Activated CD8-positive, alpha-beta memory T cell treated with anti-CD3 and anti-CD28 coated beads, Interleukin-2, amount 50 U/mL, for 48 hours (primary cell): ENCODE measurements at regions not wholly inside any gene's neighbourhood (a gene's known extent, or its start where the extent isn't known, plus 50 kb on each side); places are given as distances from the start of the nearest gene placed in this dataset.
A peak's percentile ranks its signal among the peaks of the same experiment; 100 is the strongest.
"Not testable (repeated sequence)": the region's sequence is repeated elsewhere in the genome, so short reads cannot be mapped to it uniquely, and the experiment has no call there.

Experiments used
- DNase-seq: peaks from one replicate; pipeline ENCODE4 v3.0.0-alpha.2; 2020

DNA sequence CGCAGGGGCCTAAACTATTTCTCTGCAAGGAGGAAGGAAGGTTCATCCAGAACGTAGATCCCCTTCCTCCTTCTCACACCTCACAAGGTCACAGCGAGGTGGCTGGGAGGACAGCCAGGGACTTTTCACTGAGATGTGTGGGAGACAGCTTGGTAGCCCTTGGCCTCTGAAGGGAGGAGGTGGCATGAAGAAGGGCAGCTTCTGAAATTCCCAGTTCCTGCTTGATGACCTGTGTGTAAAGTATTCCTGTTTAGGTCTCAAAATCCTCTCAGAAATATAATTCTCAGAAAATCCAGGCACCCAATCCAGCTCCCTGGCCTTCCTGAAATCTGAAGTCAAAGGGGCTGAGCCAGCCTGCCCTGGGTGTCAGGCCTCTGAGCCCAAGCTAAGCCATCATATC lies 84.9 kb upstream of the ALDH3B2 start:
- DNase-seq, result not testable (repeated sequence)

DNA sequence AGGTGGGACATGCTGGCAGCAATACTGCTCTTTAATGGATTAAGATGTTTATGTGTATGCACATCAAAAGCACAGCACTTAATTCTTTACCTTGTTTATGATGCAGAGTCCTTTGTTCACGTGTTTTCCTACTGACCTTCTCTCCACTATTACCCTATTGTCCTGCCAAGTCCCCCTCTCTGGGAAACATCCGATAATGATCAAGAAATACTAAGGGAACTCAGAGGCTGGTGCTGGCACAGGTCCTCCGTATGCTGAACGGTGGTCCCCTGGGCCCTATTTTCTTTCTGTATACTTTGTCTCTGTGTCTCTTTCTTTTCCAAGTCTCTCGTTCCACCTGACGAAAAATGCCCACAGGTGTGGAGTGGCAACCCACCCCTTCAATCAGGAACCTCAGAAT lies 84.0 kb upstream of the ALDH3B2 start:
- not testable (repeated sequence) for DNase-seq

DNA sequence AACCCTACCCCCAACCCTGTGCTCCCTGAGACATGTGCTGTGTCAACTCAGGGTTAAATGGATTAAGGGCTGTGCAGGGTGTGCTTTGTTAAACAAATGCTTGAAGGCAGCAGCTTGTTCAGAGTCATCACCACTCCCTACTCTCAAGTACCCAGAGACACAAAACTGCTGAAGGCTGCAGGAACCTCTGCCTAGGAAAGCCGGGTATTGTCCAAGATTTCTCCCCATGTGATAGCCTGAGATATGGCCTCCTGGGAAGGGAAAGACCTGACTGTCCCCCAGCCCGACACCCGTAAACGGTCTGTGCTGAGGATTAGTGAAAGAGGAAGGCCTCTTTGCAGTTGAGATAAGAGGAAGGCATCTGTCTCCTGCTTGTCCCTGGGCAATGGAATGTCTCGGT lies 83.6 kb upstream of the ALDH3B2 start:
- DNase-seq, result not testable (repeated sequence)

DNA sequence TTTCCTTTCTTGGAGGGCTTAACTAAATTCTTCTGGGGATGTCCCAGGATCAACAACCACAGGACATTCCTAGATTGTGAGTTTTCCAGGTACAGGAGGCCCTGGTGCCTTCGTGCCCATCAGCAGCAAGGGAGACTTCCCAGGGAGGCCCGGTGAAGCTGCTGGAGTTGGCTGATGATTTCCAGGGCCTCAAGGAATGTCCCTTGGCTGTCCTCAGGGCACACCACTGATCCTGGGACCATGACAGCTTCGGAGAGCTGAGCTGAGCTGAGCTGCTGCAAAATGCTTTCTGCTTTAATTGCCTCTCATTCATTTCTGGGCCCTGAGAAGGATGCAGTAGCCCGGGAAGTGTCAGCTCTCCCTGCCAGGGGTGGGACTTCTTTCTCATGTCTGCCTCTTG lies 79.4 kb upstream of the ALDH3B2 start:
- DNase-seq, result not testable (repeated sequence)

DNA sequence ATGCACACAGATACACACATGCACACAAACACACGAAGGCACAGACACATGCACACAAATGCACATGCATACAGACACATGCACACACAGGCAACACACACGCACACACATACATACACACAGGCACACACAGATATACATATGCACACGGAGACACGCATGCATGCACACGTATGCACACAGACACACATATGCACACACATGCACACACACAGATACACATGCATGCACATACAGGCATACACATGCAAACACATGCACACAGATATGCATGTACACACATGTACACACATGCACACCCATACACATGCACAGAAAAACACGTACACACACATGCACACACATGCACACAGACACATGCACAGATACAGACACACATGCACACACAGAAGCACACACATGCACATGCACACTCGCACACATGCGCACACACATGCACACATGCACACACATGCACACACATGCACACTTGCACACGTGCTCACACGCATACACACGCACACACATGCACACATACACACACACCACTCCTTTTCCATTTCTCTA lies 70.8 kb upstream of the ALDH3B2 start:
- no peak for DNase-seq

DNA sequence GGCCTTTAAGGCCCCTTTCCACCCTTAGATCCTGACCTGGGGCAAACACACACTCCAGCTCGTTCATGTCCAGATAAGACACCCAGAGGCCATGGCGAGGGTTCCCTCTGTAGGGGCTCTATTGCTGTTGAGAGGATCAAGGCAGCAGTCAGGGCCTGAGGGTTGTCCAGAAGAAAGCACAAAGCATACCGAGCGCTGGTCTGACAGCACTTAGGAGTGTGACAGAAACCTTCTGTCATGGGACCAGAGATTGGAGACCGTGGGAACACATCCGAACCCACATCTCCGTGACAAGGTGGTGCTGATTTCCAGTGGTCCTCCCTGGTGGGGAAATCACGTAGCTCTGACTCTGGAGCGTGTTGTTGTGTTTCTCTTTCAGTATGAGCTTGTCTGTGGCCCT lies 69.8 kb upstream of the ALDH3B2 start:
- not testable (repeated sequence) for DNase-seq

DNA sequence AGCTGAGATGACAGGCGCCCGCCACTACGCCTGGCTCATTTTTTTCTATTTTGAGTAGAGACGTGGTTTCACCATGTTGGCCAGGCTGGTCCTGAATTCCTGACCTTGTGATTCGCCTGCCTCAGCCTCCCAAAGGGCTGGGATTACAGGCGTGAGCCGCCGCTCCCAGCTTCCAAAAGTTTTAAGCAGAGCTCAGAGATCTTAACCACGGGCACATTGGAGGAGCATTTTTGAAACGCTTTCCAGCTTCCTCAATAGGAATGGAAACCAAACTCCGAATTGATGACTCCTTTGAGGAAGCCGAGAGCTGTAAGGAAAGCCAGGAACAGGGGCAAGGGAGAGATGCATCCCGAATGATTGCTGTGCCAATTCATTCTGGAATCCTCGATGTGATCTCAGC lies 63.8 kb upstream of the ALDH3B2 start:
- DNase-seq, result not testable (repeated sequence)

DNA sequence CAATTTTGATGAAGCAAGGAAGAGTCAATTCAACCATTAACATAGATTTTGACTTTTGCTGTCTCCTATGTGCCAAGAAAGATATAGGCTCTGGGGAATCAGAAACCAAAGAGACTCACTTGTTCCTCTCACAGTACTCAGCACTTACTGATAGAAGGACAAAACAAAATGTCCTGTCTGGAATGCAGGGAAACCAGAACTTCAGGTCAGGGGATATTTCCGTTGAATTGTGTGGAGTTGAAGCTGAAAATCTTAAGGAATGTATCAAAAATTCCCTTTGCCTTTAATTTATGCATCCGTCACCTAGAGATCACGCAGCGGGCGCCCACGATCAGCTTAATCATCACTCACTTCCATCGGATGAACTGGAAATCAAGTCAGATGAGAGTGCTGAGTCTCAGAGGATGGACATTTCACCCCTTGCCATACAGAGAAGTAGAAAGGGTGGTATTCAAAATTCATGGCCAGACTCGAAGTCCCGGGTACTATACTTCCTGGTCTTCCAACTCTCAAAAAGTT lies 63.2 kb upstream of the ALDH3B2 start:
- DNase-seq, result not testable (repeated sequence)

DNA sequence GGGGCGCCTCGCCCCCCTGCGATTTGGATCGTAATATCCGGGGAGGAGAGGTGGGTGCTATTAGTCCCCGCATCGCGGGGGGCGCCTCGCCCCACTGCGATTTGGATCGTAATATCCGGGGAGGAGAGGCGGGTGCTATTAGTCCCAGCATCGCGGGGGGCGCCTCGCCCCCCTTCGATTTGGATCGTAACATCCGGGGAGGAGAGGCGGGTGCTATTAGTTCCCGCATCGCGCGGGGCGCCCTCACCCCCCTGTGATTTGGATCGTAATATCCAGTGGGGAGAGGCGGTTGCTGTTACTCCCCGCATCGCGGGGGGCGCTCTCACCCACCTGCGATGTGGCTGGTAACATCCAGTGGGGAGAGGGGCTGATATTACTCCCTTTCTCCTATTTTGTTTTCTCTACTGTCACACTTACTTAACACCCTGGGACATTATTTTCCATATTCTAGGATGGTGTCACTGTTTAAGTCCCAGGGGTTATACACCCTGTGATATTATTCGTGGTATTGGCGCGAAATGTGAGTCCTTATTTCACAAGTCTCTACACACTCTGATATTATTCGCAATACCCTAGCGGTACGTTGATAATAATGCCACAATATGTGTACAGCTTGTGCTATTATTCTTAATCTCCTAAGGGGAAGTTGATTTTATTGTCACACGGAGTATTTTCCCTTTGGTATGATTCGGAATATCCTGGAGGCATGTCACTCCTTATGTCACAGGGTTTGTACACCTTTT lies 57.8 kb upstream of the ALDH3B2 start:
- peak; percentile 73 for DNase-seq

DNA sequence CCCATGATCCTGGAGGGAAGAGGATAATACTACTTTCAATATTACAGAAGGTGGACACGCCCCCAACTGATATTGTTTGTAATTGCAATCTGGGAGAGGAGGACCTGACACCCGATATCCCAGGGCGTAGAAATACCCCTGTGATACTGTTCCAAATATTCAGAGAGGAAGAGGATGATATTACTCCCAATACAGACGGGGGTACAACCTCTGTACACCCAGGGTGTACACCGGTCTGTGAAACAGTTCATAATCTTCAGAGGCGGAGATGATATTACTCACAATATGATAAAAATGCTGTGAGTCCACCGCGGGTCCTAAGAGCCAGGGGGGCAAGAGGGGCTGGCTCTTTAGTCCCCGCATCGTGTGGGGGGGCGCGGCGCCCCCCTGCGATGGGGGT lies 57.2 kb upstream of the ALDH3B2 start:
- no peak for DNase-seq

DNA sequence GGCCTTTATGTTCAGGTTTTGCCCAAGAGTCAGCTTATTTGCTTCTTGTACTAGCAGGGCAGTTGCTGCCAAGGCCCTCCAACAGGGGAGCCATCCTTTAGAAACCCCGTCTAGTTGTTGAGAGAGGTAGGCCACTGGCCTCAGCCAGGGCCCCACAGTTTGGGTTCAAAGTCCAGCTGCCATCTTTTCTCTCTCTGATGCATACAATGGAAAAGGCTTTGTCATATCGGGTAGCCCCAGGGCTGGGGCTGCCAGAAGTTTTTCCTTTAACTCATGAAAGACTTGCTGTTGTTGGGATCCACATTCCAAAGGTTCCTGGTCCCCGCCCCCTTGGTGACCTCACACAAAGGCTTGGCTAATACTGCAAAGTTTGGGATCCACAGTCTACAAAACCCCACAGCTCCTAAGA lies 53.7 kb upstream of the ALDH3B2 start:
- DNase-seq, result not testable (repeated sequence)

DNA sequence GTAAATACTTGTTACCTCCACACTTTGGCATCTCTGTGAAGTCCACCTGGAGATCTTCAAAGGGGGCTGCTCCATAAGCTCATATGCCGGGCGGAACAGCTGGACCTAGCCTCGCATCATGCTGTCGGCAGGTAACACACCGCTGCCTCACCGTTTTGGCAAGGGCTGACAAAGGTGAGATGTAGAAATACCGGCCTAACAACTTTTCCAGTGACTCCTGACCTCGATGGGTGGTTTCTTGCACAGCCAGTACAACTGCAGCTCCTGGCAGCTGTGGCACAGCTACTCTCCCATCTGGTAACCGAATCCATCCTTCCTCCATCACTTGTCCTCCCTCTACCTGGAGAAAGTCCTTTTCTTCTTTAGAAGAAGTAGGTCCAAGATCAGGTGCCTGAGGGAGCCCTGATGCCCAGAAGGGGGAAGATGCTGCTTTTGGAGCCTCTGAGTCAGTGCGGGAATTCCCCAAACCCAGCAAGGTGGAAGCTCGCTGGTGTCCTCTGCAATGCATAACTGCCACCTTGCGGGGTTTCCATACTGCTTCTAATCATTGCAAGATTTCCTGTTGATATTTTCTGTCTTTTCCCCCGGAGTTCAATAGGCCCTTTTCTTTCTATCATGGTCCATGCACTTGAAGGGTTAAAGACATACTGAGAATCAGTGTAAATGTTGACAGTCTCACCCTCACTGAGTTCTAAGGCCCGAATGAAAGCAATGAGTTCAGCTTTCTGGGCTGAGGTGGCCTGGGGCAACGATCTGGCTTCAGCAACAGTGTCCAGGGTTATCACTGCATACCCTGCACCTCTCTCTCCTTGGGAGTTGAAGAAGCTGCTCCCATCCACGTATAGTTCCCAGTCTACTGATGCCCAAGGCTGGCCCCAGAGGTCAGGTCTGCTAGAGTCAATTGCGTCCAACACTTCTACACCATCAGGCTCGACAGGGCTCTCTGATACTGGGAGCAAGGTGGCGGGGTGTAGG lies 52.9 kb upstream of the ALDH3B2 start:
- not testable (repeated sequence) for DNase-seq
